Loucy (cell line): ENCODE measurements at regions not wholly inside any gene's neighbourhood (a gene's known extent, or its start where the extent isn't known, plus 50 kb on each side); places are given as distances from the start of the nearest gene placed in this dataset.

Source experiments
- EZH2phosphoT487 ChIP-seq: fragments of 200-600 bp; IDR thresholded peaks from 2 replicates; pipeline ENCODE4 v1.6.1; 2018; ENCODE audit warnings: antibody characterized with exemption, mild to moderate bottlenecking, moderate library complexity, borderline replicate concordance
- TF ChIP-seq, protein P1 (sequence below): fragments of 200-600 bp; sonication (generic); conservative IDR thresholded peaks from 2 replicates; pipeline ENCODE4 v1.5.1; 2014; ENCODE audit warnings: mild to moderate bottlenecking, antibody characterized with exemption, low read length

GRCh38 chr13:80962173-80962572 is 621.2 kb upstream of the SPRY2 start:
- TF ChIP-seq, protein P1, sequence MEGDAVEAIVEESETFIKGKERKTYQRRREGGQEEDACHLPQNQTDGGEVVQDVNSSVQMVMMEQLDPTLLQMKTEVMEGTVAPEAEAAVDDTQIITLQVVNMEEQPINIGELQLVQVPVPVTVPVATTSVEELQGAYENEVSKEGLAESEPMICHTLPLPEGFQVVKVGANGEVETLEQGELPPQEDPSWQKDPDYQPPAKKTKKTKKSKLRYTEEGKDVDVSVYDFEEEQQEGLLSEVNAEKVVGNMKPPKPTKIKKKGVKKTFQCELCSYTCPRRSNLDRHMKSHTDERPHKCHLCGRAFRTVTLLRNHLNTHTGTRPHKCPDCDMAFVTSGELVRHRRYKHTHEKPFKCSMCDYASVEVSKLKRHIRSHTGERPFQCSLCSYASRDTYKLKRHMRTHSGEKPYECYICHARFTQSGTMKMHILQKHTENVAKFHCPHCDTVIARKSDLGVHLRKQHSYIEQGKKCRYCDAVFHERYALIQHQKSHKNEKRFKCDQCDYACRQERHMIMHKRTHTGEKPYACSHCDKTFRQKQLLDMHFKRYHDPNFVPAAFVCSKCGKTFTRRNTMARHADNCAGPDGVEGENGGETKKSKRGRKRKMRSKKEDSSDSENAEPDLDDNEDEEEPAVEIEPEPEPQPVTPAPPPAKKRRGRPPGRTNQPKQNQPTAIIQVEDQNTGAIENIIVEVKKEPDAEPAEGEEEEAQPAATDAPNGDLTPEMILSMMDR = no peak
- no peak for TF ChIP-seq EZH2phosphoT487
